HFFc6 (cell line): ENCODE measurements at regions not wholly inside any gene's neighbourhood (a gene's known extent, or its start where the extent isn't known, plus 50 kb on each side); places are given as distances from the start of the nearest gene placed in this dataset.
"Not testable (repeated sequence)": the region's sequence is repeated elsewhere in the genome, so short reads cannot be mapped to it uniquely, and the experiment has no call there.

ENCODE experiments used
- DNase-seq: peaks from one replicate; pipeline ENCODE4 v3.0.0-alpha.2; 2018
- H3K27ac Mint-ChIP-seq: 2 replicates; pipeline ENCODE4 v1.8.0; 2020; ENCODE audit warnings: mild to moderate bottlenecking, mixed read lengths
- H3K27me3 Mint-ChIP-seq: 2 replicates; pipeline ENCODE4 v1.8.0; 2021; ENCODE audit warnings: mild to moderate bottlenecking, moderate library complexity, mixed read lengths; ENCODE audit not compliant: insufficient read depth
- H3K36me3 Mint-ChIP-seq: 2 replicates; pipeline ENCODE4 v1.8.0; 2021; ENCODE audit warnings: low read depth, mixed read lengths
- H3K4me1 Mint-ChIP-seq: 2 replicates; pipeline ENCODE4 v1.8.0; 2020; ENCODE audit warnings: low read depth, mixed read lengths
- H3K4me3 Mint-ChIP-seq: 2 replicates; pipeline ENCODE4 v1.8.0; 2020; ENCODE audit warnings: mild to moderate bottlenecking, moderate library complexity, mixed read lengths
- H3K9me3 Mint-ChIP-seq: 2 replicates; pipeline ENCODE4 v1.8.0; 2020; ENCODE audit warnings: mild to moderate bottlenecking, mixed read lengths
- TF ChIP-seq, protein P1 (sequence below): fragments of 200-600 bp; sonication (generic); IDR thresholded peaks from 2 replicates; pipeline ENCODE4 v1.5.0; 2021; ENCODE audit warnings: antibody characterized with exemption, mild to moderate bottlenecking

DNA sequence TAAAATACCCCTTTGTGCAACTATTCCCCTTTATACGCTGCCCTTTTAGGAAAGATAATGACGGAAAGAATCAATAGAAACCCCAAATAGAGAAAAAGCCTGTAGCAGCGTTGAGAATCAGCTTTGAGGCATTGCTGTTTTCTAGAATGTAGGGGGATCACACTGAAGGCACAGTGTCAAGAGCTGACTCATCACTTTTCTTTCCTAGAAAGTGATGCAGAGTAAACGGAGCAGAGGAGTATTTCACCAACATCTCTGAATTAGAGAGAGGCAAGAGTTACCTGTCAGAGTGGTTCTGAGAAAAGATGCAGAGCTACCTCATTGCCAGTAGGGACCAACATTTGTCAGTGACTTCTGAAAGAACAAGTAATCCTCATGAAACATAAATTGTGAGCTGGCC is 269.8 kb upstream of the TMC3 start:
- no peak overlapping the region for H3K4me3 Mint-ChIP-seq
- peaks cover 22% of the 10 kb centered on the region; the same call in 1 of the 2 replicates for H3K9me3 Mint-ChIP-seq
- no peaks in the 10 kb centered on the region; the same call in 1 of the 2 replicates for H3K27me3 Mint-ChIP-seq
- no peak for DNase-seq
- TF ChIP-seq, protein P1, sequence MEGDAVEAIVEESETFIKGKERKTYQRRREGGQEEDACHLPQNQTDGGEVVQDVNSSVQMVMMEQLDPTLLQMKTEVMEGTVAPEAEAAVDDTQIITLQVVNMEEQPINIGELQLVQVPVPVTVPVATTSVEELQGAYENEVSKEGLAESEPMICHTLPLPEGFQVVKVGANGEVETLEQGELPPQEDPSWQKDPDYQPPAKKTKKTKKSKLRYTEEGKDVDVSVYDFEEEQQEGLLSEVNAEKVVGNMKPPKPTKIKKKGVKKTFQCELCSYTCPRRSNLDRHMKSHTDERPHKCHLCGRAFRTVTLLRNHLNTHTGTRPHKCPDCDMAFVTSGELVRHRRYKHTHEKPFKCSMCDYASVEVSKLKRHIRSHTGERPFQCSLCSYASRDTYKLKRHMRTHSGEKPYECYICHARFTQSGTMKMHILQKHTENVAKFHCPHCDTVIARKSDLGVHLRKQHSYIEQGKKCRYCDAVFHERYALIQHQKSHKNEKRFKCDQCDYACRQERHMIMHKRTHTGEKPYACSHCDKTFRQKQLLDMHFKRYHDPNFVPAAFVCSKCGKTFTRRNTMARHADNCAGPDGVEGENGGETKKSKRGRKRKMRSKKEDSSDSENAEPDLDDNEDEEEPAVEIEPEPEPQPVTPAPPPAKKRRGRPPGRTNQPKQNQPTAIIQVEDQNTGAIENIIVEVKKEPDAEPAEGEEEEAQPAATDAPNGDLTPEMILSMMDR = no peak
- no peak overlapping the region for H3K27ac Mint-ChIP-seq
- H3K36me3 Mint-ChIP-seq = no peaks in the 10 kb centered on the region
- H3K4me1 Mint-ChIP-seq = no peaks in the 10 kb centered on the region

DNA sequence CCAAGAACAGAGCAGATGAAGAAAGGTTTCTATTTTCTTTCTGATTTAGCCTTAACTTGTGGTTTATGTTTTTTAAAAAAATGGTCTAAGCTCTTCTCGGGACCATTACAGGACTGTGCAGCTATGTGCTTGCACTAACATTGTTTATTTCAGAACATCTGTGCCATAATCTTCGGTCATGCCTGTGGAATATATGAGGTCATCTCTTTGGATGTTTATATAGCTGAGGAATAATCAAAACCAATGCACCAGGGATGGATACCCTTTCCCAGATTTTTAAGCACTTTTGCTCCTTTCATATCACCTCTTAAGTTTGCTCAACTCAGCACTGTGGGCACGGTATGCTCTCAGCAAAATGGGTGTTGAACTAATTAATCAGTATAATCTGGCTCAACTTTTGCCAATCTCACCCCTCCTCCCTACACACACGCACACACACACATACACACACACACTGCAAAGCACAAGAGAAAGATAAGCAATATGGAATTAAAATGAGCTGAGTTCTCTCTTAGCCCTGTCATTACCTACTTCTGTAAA is 268.5 kb upstream of the TMC3 start:
- Mint-ChIP-seq H3K27ac (no peak overlapping the region), H3K27me3 (no peaks in the 10 kb centered on the region; the same call in 1 of the 2 replicates), H3K4me1 (no peaks in the 10 kb centered on the region), H3K4me3 (no peak overlapping the region), H3K36me3 (no peaks in the 10 kb centered on the region), H3K9me3 (peaks cover 22% of the 10 kb centered on the region; the same call in 1 of the 2 replicates)
- TF ChIP-seq, protein P1 = no peak
- no peak for DNase-seq

DNA sequence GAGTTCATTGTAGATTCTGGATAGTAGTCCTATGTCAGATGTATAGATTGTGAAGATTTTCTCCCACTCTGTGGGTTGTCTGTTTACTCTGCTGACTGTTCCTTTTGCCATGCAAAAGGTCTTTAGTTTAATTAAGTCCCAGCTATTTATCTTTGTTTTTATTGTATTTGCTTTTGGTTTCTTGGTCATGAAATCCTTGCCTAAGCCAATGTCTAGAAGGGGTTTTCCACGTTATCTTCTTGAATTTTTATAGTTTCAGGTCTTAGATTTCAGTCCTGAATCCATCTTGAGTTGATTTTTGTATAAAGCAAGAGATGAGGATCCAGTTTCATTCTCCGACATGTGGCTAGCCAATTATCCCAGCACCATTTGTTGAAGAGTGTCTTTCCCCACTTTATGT is 262.1 kb upstream of the TMC3 start:
- not testable (repeated sequence) for H3K36me3 Mint-ChIP-seq, H3K27me3 Mint-ChIP-seq, H3K27ac Mint-ChIP-seq, DNase-seq, H3K4me3 Mint-ChIP-seq, H3K4me1 Mint-ChIP-seq, H3K9me3 Mint-ChIP-seq

DNA sequence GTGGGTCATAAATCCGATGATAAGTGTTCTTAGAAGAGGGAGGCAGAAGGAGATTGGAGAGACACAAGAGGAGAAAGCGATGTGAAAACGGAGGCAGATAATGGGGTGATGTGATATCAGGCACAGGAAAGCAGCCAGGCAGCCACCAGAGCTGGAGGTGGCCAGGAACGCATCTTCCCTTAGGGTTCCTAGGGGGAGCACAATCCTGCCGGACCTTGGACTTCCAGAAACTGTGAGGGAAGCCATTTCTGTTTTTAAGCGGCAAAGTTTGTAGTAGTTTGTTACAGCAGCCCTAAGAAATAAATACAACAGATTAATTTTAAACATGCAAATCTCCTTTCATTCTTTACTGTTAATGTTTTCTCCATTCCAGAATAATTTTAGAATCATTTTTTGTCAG is 259.9 kb upstream of the TMC3 start:
- no peak for DNase-seq
- Mint-ChIP-seq H3K27ac (no peak overlapping the region), H3K4me1 (no peaks in the 10 kb centered on the region), H3K27me3 (no peaks in the 10 kb centered on the region; the same call in 1 of the 2 replicates), H3K4me3 (no peak overlapping the region), H3K36me3 (no peaks in the 10 kb centered on the region), H3K9me3 (no peaks in the 10 kb centered on the region; the same call in 1 of the 2 replicates)
- TF ChIP-seq, protein P1 = no peak

DNA sequence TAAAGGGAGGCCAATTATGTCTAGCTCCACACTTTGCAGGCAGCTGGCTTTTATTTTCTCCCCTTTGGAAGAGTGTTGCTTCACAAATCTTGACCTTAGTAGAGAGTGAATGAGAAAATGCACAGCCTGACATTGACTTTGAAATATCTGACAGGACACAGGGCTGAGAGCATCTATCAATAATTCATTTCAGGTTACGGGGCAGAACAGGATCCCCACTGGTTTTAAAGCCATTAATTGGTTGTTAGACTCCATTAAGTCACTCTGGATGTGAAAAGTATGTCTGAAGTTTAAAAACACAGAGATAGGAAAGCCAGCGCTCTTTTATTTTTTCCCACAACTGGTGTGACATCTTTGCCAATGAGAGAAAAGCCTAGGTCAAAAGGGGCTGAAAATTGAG is 251.9 kb upstream of the TMC3 start:
- Mint-ChIP-seq H3K36me3 (no peaks in the 10 kb centered on the region), H3K27me3 (peaks cover 1% of the 10 kb centered on the region; the same call in 1 of the 2 replicates), H3K4me3 (no peak overlapping the region), H3K9me3 (peaks cover 4% of the 10 kb centered on the region; the same call in 1 of the 2 replicates), H3K4me1 (no peaks in the 10 kb centered on the region), H3K27ac (no peak overlapping the region)
- TF ChIP-seq, protein P1 = no peak
- no peak for DNase-seq

DNA sequence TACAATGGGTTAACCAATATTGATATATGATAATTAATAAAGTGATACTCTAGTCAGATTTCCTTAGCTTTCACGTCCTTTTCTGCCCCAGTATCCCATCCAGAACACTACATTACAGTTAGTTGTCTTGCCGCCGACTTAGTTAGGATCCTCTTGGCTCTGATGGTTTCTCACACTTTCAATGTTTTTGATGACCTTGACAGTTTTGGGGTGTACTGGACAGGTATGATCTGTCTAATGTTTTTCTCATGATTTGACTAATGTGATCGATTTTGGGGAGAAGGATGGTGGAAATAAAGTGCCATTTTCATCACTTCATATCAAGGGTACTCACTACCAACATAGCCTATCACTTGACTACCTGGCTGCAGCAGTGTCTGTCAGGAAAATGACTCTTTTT is 245.0 kb upstream of the TMC3 start:
- TF ChIP-seq, protein P1 = no peak
- H3K4me1 Mint-ChIP-seq = no peaks in the 10 kb centered on the region
- DNase-seq = no peak
- peaks cover 1% of the 10 kb centered on the region for H3K27me3 Mint-ChIP-seq
- H3K9me3 Mint-ChIP-seq = no peaks in the 10 kb centered on the region; the same call in 1 of the 2 replicates
- H3K36me3 Mint-ChIP-seq = no peaks in the 10 kb centered on the region
- no peak overlapping the region for H3K4me3 Mint-ChIP-seq
- no peak overlapping the region for H3K27ac Mint-ChIP-seq
